HS-5 (cell line): ENCODE measurements at regions not wholly inside any gene's neighbourhood (a gene's known extent, or its start where the extent isn't known, plus 50 kb on each side); places are given as distances from the start of the nearest gene placed in this dataset.

Experiments used
- DNase-seq: peaks from one replicate; pipeline ENCODE4 v3.0.0-alpha.2; 2012; ENCODE audit warnings: low read depth

DNA sequence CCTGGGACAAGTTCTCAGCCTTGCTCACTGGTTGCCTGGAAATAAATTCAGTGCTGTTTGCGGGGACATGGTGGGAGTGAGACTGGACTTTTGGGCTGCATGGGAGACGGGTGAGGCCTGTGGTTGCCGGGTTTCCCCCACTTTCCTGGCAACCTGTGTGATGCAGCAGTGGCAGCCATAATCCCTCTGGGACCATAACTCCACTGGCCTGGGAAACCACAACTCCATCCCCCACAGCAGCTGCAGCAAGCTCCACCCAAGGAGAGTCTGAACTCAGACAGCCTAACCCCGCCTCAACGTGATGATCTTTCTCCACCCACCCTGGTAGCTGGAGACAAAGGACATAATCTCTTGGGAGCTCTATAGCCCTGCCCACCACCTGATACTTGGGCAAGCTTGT is 349.9 kb downstream of the PIK3R1 start:
- DNase-seq = no peak

DNA sequence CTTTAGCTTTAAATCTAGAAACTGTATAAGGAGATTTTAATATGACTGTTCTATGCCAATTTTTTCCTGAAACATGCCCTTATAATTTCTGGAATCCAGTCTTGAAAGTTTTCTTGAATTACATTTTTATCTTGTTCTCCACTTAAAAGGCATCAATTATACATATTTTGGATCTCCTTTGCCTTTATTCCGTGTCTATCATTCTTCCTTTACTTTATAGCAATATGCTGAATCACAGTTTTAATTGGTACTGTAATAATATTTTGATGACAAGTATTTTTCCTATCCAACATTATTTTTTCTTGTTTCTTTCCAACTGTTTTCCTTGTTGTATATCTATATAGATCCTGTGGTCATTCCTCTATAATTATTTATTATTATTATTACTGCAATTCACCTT is 361.2 kb downstream of the PIK3R1 start:
- DNase-seq = no peak

DNA sequence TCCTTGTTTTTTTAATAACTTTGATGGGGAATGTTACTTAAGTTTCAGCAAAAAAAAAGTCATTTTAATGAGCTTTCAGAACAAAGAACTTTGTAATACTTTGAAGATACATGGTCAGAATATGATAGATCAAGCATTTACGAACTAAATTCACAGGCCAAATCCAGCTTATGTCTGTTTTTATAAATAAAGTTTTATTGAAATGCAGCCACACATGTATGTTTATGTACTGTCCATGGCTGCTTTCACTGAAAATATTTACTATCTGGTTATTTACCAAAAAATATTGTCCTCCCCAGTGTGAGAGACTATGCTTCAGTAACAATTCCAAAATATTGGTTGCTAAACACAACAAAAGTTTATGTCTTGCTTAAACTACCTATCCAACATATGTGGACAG is 366.7 kb downstream of the PIK3R1 start:
- DNase-seq = no peak

DNA sequence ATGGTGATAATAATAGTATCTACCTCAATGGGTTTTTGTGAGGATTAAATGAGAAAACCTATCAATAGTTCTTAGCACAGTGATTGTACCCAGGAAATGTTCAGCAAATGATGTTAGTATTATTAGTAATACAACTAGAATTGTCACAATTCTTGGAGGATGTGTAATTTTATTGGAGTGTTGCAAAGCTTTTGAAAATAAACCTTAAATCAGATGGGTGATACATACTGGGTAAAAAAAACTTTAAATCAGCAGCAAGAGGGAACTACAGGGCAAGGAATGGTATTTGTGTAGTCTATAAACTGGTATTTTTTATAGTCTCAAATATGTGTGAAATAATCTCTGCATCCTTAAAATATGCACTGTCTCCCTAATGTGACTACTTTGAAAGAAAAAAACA is 371.6 kb downstream of the PIK3R1 start:
- DNase-seq = no peak

DNA sequence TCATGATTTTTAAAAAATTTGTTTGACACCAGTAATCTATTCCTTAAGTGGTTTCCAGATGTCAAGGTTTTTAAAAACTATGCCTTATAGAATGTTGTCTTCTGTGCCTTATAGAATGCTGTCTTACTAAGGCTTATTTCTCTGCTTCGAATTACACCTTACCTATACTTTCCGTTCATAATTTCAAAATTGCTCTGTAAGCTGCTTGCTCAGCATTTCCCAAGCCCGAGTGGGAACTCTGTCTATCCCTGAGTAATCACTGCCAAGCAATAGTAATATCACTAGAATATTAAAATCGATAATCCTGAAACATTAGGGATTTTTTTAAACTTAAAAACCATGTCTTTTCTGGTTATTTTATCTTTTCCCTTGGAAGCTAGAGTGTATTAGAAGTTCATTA is 376.3 kb downstream of the PIK3R1 start:
- DNase-seq = no peak

DNA sequence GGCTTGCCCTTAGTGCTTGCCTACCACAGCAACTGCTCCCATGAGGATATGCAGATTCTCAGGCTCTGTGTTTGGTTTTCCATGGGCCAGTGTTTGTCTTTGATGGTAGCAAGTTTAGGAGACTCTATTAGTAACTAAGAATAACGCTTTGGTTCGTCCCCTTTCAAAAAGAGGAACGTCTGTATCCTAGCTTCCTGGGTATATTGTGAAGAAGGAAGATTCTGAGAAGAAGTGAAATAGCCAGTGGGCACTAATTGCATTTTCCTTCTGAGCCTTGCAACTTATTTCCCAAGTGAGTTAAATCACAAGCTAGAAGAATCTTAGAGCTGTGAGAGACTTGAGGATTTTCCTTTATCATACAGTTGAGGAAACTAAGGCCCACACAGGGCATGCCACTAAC is 376.8 kb downstream of the PIK3R1 start:
- no peak for DNase-seq

DNA sequence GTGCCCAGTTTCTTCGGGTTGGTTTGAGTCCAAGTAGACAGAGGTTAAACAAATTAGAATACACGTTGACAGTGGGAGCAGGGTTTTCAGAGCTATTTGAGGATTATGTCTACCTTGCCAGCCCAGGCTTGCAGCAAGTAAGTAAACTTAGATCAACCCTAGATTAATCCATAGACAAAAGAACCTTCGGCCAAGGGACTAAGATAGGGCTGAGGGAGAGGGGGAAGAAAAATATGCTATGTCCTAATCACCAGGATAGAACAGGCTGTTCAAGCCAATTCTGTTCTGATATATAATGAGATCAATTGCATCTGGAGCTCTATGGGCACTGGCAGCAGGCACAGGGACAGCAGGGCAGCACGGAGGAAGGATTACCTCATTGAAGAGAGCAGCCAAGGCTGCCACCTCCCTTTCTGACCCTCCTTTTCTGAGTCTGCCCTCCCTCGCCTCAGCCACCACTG is 377.7 kb downstream of the PIK3R1 start:
- no peak for DNase-seq

DNA sequence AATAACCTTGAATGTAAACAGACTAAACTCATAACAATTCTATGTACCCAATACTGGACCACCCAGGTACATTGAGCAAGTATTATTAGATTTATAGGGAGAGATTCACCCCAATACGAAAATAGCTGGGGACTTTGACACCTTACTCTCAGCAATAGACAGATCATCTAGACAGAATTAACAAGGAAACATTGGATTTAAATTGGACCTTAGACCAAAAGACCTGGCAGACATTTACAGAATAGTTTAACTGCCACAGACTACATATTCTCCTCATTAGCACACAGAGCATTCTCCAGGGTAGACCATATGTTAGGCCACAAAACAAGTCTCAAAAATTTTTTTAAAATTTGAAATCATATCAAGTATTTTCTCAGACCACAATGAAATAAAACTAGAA is 397.4 kb downstream of the PIK3R1 start:
- no peak for DNase-seq

DNA sequence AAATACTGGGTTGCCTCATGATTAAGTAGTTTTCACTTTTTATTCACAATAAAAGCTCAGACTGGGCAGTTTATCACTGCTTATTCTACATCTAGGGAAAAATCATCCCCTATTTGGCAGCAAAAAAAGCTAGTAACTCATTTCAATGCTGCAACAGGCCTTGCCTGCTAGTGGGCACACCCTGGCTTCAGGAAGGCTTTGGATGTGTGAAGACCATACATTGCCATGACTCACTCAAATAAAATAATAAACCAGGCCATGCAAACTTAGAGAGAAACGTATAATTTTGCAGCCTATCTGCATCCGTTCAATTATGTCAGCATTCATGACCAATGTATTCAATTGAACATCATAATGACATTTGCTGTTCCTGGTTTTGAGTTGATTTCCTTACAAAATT is 402.9 kb downstream of the PIK3R1 start:
- DNase-seq = no peak

DNA sequence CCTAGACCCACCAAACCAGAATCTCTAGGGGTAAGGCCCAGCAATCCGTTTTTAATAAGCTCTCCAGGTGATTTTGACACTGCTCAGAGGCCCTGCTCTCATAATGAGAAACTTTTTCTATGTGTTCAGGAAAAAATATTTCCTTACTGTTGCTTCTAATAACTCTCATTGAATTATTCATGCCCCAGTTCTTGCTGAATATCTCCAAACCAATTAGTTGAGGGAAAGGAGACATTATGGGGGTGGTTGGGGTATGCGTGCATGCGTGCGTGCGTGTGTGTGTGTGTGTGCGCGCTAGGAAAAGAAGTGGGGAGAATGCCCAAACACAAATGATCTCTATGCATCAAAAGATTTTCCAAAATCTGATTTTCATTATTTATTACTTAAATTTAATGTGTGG is 411.4 kb downstream of the PIK3R1 start:
- DNase-seq = no peak

DNA sequence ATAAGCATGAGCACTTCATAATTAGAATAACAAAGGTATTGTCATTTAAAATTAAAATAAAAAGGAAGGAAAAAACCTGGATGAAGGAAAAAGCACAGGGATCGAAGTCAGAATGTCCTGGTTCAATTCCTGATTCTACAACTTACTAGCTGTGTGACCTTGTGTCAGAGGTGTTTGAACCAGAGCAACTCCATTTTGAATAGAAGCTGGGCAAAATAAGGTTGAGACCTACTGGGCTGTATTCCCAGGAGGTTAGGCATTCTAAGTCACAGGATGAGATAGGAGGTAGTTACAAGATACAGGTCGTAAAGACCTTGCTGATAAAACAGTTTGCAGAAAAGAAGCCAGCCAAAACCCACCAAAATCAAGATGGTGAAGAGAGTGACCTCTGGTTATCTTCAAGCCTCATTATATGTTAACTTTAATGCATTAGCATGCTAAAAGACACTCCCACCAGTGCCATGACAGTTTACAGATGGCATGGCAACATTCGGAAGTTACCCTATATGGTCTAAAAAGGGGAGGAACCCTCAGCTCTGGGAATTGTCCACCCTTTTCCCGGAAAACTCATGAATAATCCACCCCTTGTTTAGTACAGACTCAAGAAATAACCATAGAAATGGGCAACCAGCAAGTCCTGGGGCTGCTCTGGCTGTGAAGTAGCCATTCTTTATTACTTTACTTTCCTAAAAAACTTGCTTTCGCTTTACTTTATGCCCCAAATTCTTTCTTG is 412.7 kb downstream of the PIK3R1 start:
- no peak for DNase-seq

DNA sequence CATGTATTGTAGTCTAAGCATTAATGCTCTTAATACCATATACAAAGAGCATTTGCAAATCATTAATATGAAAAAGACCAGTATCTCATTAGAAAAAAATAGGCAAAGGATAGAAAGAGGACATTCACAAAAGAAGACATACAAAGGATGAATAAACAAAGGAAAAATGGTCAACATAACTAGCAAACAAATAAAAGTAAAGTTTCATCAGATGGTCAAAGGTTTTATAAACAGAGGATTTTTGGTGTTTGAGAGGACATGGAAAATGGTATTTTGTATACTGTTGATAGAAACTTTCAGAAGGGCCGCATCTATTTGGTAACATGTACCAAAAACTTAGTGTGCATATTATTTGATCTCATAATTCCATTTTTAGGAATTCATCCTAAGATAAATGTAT is 414.8 kb downstream of the PIK3R1 start:
- DNase-seq = no peak

DNA sequence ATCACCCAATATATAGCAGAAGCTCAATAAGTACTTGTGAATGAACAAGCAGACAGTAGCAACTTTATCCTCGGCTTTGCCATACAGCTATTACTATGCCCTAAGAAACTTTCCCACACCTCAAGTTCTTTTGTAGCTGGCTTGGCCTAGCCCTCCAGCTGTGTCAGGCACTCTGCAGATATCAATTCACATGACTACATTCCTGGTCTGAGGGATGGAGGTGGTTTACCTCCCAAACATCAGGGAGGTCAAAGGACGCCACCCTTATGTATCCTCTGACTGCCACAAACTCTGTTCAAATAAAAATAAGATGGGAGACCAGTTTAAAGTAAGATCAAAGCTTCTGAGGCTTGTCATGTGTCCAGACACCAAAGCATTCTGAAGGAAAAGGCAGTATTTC is 416.3 kb downstream of the PIK3R1 start:
- DNase-seq = no peak

DNA sequence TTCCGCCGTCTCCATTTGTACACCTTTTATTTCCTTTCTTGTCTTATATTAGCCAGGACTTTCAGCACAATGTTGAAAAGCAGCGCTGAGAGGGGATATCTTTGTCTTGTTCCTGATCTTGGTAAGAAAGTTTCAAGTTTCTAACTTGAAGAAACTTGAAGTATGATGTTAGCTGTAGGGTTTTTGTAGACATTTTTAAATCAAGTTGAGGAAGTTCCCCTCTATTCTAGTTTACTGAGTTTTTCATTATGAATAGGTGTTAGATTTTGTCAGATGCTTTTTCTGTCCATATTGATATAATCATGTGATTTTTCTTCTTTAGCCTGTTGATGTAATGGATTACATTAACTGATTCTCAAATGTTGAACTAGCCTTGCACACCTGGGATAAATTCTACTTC is 425.7 kb downstream of the PIK3R1 start:
- DNase-seq = no peak

DNA sequence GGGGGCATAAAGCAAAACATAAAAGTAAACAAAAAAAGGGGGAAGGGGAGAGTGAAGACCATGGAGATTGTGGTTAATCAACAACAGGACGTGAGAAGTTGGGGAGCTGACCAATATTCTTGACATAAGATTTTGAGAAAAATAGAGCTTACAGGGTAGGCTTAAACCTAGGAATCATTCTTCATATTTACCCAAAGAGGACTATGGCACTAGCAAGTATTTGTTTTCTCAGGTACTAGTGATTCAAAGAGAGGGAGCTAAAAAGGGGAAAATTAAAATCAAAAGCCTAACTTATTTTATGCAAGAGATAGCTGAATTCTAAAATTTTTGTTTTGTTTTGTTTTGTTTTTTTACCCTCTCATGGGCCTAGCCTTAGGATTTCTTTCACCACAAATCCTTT is 427.5 kb downstream of the PIK3R1 start:
- no peak for DNase-seq

DNA sequence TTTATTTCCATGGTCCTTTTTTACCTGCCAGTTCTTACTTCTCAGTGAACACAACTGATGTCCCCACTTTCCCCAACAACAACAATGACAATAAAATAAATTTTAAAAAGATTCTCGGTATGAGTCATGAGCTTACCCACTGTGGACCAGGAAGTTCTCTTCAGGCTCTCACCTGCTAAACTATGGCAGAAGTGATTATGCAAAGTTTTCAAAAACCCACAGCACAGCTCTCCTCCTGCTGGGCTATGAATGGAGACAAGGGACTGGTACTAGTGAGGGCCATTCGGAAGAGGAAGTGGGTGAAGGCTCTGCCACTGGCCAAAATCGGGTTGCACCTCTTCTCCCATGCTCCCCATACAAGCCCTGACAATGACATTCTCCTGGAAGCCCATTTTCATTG is 429.4 kb downstream of the PIK3R1 start:
- no peak for DNase-seq

DNA sequence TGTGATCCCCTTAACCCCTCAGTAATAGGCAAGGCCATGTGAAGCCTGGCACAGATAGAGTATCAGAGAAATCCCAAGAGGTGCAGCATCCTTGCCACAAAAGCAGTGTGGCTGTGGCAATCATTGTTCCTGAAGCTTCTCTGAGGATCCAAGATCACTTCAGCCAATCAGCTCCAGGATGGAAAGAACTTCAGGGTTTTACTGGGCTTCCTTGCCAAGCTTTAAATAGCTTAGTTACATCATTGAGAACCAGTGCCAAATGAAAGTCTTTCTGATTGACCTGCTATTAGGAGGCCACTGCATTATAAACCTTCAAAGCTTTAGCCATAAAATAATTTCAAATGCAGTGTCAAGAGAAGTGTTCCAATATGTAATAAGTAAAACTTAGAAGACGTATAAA is 430.6 kb downstream of the PIK3R1 start:
- DNase-seq = no peak

DNA sequence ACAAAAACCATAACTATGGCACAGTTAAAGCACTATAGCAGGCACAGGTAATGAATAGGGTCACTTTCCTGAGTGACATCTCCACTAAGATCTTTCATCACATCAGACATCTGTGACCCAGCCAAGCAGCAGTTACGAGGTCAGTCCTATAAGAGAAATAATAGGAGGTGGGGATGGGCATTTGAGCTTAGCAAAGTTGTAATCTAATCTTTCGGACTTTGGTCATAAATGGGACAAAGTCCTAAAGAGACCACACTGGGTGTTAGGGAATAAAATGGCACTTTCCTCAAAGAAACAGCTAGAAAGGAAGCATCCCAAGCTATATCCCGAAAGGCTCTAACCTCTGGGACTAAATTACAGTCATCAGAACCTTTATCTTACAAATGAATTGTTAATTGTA is 432.2 kb downstream of the PIK3R1 start:
- DNase-seq = no peak

DNA sequence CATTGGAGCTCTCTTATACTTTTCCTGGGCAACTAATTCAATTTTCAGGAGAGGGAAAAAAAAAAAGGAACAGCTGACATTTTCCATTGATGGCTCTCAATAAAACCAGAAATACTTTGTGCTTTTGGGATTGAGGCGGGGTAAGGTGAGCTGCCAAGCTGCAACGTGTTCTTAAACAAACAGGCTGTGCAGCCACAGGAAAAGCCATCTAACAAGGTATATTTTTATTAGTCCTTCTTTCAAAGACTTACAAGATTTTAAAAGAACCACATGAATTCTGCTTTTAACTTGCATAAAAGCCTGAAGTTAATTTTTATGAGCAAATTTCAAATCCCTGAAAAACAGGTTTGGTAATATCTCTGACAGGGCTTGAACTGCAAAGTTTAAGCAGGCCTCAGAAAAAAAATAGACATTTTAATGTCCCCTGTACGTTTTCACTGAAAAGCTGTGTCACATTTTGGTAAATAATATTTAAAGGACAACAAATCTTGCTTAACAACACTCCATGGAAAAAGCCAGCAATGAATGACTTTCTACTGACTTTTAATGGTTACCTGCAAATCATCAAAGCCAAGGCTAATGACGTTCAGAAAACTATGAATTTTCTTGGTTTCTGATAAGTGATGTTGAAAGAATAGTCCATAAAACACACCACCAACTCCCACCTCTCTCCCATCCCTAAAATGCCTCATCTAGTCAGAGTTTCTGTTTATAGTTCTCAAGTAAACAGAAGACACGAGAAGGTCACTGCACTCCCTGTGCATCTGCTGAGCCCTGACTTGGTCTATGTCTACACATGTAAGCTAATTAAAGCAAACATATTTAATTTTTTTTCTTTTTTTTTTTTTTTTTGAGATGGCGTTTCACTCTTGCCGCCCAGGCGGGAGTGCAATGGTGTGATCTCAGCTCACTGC is 433.6 kb downstream of the PIK3R1 start:
- DNase-seq = no peak

DNA sequence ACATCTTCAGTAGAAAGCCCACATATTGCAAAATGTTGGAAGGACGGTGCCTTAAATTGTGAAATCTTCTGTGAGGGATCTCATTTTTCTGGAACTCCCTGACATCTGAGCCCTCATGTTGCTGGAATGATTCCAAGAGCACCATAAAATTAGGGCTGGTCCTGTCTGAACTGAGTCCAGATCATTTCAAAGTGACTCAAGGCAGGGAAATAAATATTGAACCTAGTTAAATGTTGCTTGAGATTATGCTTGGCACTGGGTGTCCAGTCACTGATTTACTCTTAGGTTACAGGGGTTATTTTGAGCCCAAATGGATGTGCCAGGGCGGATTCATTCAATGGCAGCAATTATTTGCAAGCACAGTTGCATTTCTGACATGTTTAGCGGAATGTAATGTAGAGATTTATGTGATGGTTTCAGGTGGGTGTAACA is 437.0 kb downstream of the PIK3R1 start:
- DNase-seq = no peak

DNA sequence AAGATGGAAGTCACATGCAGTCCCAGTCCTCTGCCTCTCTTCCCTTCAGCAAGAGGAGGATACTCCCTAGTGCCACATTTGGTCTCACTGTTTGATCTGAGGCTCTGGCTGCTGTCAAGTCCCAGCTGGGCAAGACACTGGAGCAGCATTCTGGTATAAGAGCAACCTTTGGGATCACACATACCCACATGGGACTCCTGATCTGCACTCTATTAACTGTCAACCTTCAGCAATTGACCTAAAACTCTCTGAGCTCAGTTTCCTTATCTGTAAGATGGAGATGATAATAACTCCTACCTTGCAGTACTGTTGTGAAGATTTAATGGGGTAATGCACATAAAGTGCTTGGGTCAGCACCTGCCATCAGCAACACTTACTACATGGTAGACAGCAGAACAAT is 437.9 kb downstream of the PIK3R1 start:
- no peak for DNase-seq

DNA sequence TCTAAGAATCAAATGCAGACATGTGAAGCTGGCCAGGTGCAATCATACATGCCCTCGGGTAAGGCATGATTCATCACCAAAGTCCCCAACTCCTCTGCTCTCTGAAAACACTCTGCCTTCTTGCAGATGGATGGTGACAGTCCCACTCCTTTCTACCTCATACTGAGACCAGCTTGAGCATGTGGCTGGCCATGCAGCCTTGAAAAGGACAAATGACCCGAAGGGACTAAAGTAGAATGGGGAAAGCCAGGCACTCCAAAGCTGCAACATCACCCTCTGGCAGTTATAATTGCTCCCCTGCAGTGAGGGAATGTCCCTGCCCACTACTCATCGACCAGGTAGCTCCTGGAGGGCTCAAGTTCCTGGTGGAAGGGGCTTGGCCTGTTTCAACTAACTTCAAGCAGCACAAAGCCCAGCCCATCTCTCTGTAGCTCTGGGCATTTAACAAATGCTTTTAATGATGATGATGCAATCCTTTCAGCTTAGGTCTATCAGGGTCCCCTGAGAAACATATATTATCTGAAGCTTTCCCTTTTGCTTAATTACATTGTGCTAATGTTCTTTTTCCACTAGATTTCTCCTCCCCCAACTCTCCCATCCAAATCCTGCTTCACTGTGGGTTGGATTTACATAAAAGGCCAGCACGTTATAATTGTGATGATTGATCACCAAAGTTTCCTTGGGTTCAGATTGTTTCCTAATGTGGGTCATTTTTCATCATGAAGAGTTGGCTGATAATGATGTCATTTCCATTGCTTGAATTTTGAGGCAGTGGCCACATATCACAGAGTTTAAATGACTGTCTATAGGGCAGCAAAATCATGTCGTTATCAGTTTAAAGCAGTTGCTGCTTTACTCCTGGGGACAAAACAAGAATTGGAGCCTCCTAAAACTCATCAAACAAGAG is 436.5 kb upstream of the SLC30A5 start:
- DNase-seq = no peak
